Activated T-cell treated with anti-CD3 and anti-CD28 coated beads, Interleukin-2, amount 50 U/mL, for 48 hours (primary cell): ENCODE measurements at regions not wholly inside any gene's neighbourhood (a gene's known extent, or its start where the extent isn't known, plus 50 kb on each side); places are given as distances from the start of the nearest gene placed in this dataset.
"Not testable (repeated sequence)": the region's sequence is repeated elsewhere in the genome, so short reads cannot be mapped to it uniquely, and the experiment has no call there.

Experiments
- DNase-seq, 2 experiments: peaks; one replicate each; pipeline ENCODE4 v3.0.0-alpha.2; 2020

DNA sequence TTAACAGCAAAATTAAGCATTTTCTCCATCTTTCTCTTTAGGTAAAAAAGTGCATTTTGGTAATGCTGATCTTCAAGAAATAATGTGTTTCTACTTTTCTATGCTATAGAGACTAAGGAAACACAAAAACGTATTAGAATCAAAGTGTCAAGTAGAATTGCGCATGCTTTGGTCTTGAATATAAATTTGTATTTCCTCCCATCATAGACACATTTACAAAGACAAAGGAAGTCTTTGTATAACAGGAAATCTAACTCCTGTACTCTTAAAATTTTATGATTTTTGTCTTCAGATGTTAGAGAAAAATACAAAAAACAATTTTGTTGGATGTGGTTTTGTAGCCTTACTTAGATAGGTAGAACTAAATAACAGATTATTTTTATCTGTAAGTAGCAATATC is 1299.4 kb downstream of the NCAM2 start:
- DNase-seq: no peak

DNA sequence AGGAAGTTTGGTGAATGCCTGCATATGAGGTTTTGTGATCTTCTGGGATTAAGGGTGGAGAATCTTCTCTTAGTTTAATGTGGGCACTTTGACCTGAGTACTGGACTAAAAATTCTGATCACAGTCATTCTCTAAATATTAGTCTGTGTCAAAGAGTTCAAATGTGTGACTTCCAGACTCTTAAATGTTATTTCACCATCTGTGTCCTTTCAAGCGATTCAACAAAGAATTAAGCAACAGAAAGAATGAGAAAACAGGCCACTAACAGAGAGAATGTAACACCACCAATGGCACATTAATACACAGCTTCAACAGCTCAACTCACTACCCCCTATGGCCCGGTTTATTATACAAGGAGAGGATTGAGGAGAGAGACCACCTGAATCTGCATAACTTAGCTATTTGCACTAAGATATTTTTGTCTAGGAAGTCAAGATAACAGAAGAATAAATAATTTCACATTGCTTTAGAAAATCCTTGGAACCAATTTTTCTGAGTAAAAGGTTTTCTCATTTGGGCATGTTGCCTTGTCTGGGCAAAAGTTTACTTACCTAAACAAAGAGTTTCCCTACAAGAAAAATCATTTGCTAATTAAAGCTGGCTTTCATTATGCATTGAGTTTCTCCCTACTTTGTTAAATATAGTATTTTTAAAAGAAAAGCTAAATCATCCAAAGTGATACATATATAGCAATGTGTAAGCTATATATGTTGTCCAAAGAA is 1313.7 kb downstream of the NCAM2 start:
- DNase-seq: no peak

DNA sequence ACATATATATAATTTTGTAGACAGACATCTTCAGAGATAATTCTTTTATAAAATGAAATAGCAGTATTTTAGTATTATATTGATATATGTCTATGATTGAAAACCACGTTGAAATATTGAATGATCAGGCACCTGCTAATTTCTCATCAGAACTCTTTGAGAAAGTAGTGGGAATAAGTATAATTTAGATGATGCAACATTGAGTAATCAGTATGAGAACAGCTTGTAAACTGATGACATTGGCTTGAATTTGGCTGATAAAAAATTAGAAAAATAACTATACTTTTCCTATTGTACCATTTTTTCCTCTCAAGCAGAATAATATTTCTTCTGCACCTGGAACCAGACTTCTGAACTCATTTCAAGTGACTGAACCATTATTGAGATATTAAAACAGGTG is 1316.8 kb downstream of the NCAM2 start:
- no peak for DNase-seq

DNA sequence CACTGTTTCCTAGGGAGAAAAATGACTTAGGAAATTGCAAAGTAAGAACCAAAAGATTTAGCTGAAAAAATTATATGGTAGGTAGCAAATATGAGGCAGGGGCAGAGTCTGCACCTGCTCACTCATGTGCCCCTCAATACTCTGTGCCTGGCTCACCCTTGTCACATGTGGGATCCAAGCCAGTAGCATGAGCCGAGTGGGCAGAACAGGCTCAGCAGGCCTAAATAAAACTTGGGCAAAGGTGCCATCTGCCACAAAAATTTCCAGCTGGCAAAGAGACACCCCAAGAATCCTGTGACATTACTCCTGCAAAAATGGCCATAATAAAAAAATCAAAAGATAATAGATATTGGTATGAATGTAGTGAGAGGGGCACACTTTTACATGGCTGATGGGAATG is 1321.2 kb downstream of the NCAM2 start:
- no peak for DNase-seq

DNA sequence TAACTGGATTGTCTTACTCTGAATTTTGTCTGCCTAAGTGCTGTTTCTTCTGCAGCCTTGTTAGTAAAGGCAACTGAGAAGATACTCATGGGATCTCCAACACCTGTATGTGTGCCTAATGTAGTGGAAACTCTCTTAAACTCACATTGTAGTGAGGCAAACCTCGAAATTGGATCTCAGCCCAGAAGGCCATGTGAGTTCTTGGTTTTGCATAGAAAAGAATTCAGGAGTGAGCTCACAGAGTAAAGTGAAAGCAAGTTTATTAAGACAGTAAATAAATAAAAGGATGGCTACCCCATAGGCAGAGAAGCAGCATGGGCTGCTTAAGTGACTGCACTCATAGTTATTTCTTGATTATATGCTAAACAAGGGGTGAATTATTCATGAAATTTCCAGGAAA is 1344.7 kb downstream of the NCAM2 start:
- no peak for DNase-seq

DNA sequence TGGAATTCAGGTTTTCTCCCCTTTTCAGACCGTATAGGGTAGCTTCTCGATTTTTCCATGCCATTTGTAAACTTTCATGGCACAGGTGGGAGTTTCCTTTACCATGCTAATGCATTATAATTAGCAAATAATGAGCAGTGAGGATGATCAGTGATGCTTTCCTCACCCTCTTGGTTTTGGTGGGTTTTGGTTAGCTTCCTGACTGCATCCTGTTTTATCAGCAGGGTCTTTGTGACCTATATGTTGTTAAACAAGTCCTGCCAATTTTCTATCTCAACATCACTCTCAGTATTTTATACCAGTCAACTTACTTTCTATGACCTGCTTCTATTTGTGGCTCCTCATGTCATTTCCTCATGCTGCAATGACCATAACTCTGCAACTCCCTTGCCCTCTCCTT is 1345.1 kb downstream of the NCAM2 start:
- no peak for DNase-seq

DNA sequence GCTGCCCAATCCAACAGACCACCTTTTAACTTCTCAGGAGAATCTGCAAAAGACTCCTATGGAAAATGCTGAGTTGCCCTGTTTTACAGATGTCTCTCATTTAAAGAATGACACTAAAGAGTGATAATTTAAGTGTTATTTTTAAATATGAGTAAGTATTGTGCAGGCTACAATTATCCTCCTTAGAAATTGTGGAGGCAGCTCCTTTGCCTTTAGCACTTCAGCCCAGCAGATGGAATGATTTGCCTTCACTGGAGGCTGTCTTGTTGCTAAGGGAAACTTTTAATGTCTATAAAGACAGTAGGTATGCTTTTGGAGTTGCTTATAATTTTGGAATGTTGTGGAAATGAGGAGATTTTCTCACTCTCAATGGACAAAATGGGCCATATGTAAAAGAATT is 1345.5 kb downstream of the NCAM2 start:
- no peak for DNase-seq

DNA sequence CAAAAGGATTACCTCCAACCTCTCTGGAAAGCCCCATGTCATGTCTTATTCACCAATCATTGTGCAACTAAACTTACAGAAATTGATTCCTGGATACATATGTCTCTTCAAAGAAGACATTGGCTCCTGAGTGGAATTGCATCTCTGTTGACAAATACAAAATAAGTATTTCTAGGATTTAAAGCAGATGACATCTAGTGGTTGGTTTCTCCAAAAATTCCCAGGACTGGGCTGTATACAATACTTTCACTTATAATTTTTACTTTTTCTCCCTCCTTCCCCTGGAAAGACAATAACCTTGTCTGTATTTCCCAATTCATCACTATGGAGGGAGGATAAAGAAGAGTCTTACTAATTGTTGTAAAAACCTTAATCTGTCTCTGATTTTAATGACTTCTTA is 1347.4 kb downstream of the NCAM2 start:
- no peak for DNase-seq

DNA sequence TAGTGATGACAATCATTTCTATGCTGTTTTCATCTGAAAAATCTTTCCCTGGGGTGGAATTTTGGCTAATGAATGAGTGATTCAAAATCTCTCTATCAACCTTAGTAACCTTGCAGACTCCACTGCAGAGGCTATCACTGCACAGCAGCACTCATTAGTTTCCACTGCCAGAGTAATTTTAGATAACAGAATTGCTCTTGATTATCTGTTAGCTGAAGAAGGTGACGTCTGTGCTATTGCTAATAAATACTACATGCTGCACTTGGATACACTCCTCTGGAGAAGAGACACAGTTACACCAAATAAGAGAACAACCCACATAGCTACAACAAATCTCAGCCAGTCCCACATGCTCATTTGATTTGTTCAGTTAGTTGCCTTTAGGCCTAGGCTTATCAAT is 1348.4 kb downstream of the NCAM2 start:
- DNase-seq: no peak

DNA sequence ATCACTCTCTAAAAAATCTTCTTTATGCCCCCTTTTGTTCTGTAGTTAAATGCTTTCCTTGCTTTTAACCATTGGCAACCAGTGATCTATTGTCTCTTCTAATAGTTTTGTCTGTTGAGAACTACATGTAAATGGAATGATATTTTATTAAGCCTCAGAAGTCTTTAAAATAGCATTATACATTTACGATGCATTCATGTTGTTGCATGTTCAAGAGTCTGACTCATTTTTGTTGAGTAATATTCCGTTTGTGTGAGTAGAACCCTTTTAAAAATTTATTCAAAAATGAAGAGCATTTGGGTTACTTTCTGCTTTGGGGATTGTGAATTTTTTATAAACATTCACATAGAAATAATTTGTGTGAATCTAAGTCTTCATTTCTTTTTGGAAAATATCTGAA is 1352.9 kb downstream of the NCAM2 start:
- no peak for DNase-seq

DNA sequence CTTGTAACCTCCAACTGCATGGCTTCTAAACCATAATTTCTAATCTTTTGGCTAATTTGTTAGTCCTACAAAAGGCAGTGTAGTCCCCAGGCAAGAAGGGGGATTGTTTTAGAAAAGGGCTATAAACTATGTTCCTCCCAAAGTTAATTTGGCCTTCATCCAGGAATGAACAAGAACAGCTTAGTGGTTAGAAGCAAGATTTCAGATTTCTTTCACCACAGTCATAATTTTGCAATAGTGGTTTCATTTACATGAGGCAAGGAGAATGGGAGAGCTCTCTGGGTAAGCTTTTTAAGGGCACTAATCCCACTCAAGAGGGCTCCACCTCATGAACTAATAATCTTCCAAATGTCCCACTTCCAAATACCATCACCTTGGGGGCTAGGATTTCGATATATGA is 1353.9 kb downstream of the NCAM2 start:
- DNase-seq: no peak

DNA sequence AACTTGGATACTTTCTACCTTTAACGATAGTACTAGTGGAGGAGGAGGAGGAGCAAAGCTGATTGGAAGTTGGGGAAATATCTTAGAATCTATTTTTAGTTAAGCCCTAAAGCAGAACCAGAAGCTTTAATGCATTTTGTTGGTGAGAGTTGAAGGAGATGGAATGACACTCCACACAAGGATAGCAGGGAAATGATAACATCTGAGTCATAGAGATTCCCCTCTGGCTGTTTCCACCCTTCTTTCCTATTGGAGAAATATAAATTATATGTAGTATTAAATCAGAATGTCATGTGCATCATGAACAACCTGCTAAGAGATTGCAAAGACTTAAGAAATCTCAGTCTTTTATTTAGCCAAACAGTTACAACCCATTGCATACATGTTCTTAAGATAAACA is 1357.7 kb downstream of the NCAM2 start:
- DNase-seq: no peak

DNA sequence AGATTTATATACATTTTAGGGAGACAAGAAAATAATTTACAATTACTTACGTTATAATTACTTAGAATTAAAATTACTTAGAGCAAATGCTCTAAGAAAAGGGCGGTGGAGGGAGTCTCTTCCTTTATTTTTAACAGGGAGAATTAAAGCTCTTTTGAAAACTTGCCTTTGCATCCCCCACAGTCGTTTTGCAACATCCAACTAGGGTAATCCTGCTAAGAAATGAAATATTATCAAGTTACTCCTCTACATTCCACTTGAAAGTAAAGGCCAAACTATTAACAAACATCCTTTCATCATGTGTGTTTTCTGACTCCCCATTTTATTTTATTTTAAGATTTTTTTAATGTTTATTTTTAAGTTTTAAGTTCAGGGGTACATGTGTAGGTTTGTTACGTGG is 1358.5 kb downstream of the NCAM2 start:
- DNase-seq: no peak

DNA sequence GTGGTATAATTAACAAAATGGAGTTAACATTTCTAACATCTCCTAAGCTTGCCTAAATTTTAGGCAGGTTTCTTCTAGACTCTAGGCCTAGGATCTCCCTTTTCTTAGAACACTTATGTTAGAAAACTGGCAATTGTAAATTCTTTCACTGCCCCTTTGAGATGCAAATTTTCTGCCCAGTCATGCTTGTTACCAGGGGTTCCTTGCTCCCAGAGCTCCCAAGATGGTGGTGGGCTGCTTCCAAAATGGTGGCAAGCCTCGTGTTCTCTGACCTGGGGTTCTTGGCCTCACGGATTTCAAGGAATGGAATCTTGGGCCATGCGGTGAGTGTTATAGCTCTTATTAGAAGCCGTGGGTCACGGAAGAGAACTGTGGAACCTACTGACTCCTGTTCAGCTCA is 1361.4 kb downstream of the NCAM2 start:
- not testable (repeated sequence) for DNase-seq

DNA sequence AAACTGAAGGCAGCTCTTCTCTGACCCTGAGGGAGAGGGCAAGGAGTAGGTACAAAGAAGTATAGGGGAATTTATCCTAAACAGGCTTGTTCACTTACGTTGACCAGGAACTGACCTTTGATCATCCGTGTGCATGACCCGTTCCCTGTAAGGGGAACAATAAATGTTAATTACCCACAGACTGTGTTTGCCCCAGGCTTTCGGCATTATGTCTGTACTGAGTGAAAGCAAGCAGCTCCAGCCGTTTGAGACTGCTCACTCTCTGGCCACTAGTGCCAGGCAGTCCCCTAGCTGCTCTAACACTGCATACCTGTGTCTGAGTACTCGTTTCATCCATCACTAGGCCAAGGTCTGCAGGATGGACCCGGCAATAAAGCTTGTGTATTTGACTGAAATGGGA is 1365.3 kb downstream of the NCAM2 start:
- no peak for DNase-seq

DNA sequence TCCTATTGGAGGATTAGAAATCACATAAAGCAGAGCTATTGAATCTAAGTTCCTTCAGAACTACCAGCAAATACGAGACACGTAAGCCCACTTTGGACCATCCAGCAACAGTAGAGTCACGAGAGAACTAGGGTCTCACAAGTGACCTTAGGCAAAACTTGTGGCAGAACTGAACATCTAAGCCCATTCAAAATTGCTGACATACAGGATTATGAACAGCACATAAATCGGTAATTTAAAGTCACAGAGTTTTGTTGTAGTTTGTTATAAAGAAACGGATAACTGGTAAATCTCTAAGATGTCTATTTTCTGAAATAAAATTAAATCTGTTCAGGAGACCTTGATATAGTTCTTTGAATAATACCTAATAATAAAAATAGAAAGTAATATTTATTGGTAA is 1366.0 kb downstream of the NCAM2 start:
- no peak for DNase-seq

DNA sequence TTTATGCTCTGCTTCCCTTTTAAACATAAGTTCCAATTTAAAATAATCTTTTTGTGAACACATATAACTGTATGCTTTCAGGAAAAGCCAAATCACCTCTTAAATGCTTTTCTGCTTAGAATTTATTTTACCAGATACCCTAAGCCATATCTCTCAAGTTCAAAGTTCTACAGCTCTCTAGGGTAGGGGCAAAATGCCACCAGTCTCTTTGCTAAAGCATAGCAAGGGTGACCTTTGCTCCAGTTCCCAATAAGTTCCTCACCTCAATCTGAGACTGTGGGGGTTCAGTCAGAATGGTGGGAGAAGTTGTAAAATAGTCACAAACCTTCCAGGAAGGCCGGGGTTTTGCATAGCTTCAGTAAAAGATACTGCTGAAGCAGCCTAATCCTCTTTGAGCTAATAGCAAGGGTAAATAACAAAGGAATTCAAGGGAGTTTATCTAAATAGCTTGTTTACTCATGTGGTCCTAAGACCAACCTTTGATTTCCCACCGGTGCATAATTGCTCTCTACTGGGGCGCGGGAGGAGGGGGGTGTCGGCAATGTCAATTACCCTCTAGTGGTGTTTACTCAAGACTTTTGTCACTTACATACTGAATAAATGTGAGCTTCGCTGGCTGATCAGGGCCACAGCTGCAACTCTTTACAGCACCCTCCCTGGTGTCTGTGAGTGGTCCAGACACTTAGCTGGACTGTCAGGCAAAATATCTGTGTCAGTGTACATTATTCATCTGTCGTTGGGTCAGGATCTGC is 1376.2 kb downstream of the NCAM2 start:
- no peak for DNase-seq

DNA sequence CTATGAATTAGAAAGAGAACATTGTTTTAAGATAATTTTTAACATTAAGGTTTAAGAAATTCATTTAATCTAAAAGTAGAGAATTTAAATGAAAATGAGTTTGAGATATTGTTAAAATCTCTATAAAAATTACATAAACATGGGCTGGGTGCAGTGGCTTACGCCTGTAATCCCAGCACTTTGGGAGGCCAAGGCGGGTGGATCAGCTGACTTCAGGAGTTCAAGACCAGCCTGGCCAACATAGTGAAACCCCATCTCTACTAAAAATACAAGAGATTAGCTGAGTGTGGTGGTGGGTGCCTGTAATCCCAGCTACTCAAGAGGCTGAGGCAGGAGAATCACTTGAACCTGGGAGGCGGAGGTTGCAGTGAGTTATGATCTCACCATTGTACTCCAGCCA is 1379.6 kb downstream of the NCAM2 start:
- not testable (repeated sequence) for DNase-seq

DNA sequence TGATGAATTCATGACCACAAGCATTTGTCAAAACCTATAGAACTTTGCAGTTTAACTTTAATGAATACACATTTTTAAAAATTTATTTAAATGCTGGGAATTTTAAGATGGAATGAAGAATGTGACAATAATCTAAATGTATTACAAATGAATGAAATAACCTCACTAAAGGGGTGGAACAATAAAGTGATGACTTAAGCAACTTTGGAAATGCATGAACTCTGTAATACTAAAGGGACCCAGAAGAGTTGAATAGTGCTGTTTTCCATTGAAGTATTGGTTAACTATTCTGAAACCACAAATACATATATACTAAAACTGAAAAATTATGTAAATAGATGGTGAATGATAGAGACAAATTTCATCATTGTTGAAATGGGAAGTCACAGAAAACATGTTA is 1395.1 kb downstream of the NCAM2 start:
- no peak for DNase-seq

DNA sequence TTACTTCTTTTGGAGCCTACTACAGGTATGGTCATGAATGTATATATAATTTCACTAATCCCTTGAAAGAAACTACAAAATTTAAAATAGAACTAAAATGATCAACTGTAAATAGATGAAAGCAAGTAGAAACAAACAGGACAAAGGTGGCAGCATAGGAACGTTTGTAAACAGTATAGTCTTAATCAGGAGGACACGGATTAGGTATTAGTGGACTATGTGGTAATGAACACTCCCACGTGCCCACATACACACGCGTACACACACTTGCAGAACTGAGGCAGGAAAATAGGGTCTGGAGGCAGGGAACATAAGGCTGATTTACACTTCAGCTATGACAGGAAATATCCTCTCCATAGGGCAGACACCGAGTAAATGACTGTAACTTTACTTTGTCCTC is 1397.8 kb downstream of the NCAM2 start:
- DNase-seq: no peak

DNA sequence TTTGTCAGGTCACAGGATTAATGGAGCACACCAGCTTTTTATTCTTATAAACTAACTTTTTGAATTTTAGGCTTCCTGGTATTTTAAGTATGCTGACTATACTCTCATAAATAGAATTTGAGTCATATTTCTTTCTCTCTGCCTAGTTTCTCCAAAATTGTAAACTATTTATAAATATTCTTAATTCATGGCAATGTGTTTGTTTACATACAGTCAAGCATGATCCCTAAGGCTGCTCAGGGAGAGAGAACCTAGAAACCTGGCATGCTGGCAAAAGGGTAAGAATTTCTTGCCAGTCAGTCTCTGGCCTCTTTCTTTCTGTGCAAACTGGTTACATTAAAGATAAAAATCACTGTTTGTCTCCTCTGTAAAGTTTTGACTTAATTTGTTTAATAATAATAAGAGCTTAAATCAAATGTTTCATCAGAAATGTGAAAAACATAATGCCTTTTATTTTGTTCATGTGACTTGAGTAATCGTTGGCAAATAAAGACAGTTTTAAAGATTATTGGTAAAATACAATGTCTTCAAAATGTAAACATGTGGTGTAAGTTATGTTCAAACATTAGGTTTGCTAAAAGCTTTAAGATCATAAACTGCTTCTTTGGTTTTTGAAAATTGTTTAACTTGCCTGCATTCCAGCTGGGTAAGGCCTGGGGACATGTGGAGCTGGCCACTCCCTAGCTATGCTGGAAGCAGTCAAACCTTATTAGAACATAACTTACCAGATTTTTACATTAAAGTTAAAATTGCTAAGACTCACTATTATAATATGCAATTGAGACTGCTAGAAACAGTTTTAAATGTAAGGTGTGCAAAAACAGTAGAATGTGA is 1401.7 kb downstream of the NCAM2 start:
- no peak for DNase-seq

DNA sequence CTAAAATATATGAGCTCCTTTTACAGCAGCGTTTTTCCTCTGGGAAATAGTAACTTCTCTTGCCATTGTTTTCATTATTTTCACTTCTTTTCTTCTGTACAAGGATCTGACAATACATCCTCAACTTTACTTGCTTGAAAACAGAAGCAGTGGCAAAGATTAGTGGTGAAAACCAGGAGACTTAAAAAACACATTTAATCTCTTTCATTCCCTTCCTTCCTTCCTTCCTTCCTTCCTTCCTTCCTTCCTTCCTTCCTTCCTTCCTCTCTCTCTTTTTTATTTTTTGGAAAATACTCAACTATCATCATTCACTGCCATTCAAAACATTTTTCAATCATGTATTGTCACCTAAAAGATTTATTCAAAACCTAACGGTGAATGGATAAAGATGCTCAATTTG is 1411.4 kb downstream of the NCAM2 start:
- no peak for DNase-seq

DNA sequence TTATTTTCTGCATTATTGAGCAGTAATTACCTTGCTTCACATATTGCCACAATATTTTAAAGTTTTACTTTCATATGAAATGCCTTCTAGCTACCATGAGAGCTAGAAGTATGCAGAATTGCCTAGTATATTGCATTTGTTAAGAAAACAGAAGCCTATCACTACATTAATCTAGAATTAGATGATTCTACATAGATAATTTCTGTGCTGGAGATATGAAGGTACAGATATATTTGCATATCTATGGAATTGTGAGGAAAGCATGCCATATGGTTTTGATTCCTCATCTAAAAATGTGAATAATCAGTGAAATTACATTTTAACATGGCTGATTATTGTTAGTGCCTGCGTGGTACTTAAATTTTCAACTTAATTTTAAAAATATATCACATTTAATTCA is 1418.3 kb downstream of the NCAM2 start:
- DNase-seq: no peak
